A673 (cell line): ENCODE measurements at regions not wholly inside any gene's neighbourhood (a gene's known extent, or its start where the extent isn't known, plus 50 kb on each side); places are given as distances from the start of the nearest gene placed in this dataset.

Experiments used
- EZH2 ChIP-seq: fragments of 200-600 bp; sonication (generic); IDR thresholded peaks from 2 replicates; pipeline ENCODE4 v1.6.1; 2017; ENCODE audit warnings: borderline replicate concordance, low read depth, mild to moderate bottlenecking, mixed read lengths, antibody characterized with exemption, low read length; ENCODE audit not compliant: poor library complexity, severe bottlenecking
- TF ChIP-seq, protein P1 (sequence below): fragments of 300-800, 200-600 bp; sonication (generic); conservative IDR thresholded peaks from 2 replicates; pipeline ENCODE4 v1.5.1; 2017; ENCODE audit warnings: low read depth, mild to moderate bottlenecking, antibody characterized with exemption, low read length, moderate library complexity, mixed read lengths

DNA sequence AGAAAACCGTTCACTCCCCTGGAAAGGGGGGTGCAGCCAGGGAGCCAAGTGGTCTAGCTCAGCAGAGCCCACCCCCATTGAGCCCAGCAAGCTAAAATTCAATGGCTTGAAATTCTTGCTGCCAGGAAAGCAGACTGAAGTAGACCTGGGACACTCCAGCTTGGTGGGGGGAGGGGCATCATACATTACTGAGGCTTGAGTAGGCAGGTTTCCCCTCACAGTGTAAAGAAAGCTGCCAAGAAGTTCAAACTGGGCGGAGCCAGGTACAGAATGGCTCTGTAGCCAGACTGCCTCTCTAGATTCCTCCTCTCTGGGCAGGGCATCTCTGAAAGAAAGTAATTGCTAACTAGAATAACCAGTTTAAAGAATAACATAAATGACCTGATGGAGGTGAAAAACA is 372.3 kb upstream of the F9 start:
- TF ChIP-seq, protein P1, sequence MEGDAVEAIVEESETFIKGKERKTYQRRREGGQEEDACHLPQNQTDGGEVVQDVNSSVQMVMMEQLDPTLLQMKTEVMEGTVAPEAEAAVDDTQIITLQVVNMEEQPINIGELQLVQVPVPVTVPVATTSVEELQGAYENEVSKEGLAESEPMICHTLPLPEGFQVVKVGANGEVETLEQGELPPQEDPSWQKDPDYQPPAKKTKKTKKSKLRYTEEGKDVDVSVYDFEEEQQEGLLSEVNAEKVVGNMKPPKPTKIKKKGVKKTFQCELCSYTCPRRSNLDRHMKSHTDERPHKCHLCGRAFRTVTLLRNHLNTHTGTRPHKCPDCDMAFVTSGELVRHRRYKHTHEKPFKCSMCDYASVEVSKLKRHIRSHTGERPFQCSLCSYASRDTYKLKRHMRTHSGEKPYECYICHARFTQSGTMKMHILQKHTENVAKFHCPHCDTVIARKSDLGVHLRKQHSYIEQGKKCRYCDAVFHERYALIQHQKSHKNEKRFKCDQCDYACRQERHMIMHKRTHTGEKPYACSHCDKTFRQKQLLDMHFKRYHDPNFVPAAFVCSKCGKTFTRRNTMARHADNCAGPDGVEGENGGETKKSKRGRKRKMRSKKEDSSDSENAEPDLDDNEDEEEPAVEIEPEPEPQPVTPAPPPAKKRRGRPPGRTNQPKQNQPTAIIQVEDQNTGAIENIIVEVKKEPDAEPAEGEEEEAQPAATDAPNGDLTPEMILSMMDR: no peak
- no peak for TF ChIP-seq EZH2
